HPDE6-E6E7 (cell line): ENCODE measurements at regions not wholly inside any gene's neighbourhood (a gene's known extent, or its start where the extent isn't known, plus 50 kb on each side); places are given as distances from the start of the nearest gene placed in this dataset.
"Not testable (repeated sequence)": the region's sequence is repeated elsewhere in the genome, so short reads cannot be mapped to it uniquely, and the experiment has no call there.

ENCODE experiments used
- DNase-seq: peaks from one replicate; pipeline ENCODE4 v3.0.0; 2011; ENCODE audit warnings: missing footprints; ENCODE audit errors: extremely low spot score

DNA sequence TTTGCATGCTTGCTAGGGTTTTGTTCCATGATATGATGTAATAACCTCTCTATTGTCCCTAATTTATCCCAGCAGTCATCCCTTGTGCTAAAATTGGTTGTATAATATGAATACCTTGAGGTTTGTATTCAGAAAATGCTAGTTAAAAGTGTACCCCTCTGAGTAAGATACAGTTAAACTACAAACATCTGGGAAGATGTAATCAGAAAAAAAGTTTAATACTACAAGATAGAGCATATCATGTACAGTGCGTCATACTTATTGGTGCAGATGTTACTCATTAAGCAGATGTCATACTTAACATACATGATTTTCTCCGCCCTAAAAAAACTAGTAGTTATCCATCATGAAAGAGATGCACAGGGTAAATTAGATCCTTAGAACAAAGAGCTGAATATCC is 336.1 kb upstream of the KCND2 start:
- DNase-seq = no peak

DNA sequence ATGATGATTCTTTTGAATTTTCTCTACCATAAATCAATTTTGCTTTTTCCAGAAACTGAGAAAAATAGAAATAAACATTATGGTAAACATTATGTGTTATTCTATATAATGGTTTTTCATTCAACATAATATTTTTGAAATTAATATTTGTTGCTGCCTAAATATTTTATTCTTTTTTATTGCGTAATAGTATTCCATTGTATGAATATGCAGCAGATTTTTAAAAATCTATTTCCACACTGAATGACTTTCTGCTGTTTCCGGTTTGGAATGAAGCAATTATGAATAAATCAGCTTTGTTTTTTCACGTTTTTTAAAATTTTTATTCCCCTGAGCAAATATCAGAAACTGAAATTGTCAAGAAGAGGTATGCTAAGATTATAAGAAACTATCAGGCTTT is 335.2 kb upstream of the KCND2 start:
- no peak for DNase-seq

DNA sequence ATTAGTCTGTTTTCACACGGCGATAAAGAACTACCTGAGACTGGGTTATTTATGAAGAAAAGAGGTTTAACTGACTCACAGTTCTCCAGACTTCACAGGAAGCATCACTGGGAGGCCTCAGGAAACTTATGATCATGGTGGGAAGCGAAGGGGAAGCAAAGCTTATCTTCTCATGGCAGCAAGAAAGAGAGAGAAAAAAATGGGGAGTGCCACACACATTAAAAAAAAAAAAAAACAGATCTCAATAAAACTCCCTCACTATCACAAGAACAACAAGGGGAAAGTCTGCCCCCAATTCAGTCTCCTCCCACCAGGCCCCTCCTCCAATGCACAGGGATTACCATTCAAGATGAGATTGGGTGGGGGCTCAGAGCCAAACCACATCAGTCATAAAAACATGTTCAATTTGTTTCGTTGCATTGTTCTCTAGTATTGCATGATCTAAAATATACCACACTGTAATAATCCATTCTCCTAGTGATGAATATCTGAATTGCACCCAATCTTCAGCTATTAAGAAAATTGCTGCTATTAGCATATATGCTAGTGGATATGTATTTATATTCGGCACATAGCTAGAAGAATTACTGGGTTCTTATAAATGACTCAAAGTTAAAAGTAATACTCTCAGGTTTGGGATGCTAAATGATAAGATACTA is 328.9 kb upstream of the KCND2 start:
- no peak for DNase-seq

DNA sequence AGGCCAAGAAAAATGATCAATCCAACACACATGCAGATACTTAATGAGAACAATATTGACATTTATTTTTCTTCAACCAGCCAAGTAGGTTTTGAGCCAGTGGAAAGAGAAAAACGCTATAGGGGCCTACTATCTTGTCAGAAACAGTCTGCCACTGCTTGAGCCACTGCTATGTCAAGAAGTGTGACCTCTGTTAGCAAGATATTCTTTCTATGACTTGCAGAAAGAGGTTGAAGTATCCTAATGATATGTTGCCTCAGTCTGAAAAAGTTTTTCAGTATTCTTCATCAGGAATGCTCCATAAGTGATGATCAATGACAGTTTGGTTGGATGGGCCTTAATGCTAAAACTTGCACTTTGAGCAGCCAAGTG is 328.4 kb upstream of the KCND2 start:
- no peak for DNase-seq

DNA sequence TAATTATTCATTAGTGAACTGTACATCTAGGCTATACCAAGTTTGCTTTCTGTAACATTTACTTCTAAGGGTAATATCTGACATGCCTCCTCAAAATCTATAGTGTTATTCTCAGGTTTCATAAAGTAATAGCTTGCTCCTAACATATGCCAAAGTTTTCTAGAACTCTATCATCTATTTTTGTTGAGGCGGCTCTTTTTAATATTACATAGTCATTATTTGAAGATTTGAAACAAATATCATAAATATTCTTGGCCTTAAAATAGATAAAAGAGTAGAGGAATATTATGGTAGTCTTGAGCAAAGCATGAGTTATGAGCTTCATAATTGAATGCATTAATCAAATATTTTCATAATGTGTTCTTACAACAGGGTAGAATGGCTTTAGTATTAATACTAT is 327.2 kb upstream of the KCND2 start:
- DNase-seq = no peak

DNA sequence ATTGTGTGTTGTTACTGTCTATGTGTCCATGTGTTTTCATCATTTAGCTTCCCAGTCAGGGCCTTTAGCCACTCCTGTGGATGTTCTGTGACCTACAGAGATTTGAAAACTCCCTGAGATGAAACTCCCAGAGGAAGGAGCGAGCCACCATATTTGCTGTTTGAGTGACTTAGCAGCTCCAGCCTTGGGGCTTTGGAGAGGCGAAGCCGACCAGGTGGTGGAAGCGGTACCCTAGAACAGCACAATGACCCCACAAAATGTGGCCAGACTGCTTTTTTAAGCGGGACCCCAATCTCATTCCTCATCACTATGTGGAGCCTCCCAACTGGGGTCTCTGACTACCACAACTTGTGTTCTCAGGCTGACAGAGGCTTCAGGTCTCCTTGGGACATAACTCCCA is 323.9 kb upstream of the KCND2 start:
- no peak for DNase-seq

DNA sequence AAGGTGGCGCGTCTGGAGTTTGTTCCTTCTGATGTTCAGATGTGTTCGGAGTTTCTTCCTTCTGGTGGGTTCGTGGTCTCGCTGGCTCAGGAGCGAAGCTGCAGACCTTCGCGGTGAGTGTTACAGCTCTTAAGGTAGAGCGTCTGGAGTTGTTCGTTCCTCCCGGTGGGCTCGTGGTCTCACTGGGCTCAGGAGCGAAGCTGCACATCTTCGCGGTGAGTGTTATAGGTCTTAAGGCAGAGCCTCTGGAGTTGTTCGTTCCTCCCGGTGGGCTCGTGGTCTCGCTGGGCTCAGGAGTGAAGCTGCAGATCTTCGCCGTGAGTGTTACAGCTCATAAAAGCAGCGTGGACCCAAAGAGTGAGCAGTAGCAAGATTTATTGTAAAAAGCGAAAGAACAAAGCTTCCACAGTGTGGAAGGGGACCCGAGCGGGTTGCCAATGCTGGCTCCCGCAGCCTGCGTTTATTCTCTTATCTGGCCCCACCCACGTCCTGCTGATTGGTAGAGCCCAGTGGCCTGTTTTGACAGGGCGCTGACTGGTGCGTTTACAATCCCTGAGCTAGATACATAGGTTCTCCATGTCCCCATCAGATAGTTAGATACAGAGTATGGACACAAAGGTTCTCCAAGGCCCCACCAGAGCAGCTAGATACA is 322.5 kb upstream of the KCND2 start:
- not testable (repeated sequence) for DNase-seq

DNA sequence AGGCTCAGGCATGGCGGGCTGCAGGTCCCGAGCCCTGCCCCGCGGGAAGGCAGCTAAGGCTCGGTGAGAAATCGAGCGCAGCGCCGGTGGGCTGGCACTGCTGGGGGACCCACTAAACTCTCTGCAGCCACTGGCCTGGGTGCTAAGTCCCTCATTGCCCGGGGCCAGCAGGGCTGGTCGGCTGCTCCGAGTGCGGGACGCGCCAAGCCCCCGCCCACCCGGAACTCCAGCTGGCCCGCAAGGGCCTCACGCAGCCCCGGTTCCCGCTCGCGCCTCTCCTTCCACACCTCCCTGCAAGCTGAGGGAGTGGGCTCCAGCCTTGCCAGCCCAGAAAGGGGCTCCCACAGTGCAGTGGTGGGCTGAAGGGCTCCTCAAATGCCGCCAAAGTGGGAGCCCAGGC is 321.4 kb upstream of the KCND2 start:
- not testable (repeated sequence) for DNase-seq

DNA sequence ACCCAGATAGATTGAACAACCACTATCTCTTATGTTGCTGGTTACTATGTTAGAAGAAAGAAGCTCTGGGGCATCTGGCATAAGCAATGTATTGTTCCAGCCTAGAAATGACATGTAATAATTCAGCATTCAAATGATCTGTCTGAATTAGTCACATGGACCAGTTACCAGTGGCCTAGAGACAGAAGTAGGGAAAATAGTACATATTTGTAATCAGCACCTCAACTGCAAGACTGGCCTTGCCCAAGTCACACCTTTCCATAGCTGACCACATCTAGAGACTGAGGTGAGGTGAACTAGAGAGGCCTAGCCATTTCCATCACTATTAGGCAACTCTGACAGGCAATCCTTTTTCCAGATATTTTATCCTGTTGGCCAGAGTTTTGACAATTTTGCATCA is 315.6 kb upstream of the KCND2 start:
- no peak for DNase-seq

DNA sequence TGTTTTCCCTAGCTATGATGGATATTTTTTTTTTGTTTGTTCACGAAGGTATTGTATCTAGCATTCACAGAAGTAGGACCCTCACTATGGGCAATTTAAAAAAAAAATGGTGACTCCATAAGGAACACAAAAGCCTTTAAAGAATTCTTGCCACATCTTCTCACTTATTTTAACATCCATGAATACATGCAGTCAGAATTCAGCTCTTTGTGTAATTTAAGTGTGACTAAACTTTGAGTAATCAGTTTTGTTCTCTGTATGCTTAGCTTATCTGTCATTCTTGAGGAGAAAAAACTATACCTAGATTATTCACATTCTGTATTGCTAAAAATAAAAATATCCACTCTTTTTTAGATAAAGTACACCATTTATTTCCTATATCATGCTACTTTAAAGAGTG is 313.2 kb upstream of the KCND2 start:
- DNase-seq = peak; percentile 4

DNA sequence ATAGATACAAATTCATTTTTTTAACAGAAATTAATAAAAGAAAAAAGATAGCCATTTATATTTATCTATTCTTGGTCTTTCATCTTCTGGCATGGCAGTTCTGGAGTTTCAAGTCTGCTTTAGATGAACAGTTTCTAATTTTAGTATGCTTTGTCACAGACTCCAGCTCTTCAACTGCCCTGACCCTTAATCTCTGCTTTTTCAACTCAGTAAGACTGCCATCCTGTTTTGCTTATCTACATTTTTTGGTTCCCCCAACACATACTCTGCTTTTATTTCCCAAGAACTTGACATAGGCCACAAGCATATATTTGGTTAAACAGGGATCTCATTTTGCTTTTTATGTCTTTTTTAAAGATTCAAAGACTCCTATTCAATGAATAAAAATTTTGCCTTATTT is 309.3 kb upstream of the KCND2 start:
- no peak for DNase-seq

DNA sequence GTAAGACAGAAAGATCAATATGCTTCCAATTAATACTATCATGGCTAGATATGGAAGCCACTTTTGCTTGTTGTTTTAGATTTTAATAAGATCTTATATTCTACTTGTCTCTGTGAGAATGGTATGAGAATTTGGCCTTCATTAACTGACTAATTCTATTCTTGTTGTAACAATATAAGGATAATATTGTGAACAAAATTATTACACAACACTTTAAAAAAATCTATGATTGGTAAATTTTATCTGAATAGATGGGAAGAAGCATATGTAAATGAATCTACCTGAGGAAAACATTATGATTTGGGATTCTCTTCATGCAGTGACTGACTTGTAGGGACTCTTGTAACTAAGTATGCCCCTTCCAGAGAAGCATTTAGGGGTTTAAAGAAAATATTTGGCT is 308.9 kb upstream of the KCND2 start:
- no peak for DNase-seq

DNA sequence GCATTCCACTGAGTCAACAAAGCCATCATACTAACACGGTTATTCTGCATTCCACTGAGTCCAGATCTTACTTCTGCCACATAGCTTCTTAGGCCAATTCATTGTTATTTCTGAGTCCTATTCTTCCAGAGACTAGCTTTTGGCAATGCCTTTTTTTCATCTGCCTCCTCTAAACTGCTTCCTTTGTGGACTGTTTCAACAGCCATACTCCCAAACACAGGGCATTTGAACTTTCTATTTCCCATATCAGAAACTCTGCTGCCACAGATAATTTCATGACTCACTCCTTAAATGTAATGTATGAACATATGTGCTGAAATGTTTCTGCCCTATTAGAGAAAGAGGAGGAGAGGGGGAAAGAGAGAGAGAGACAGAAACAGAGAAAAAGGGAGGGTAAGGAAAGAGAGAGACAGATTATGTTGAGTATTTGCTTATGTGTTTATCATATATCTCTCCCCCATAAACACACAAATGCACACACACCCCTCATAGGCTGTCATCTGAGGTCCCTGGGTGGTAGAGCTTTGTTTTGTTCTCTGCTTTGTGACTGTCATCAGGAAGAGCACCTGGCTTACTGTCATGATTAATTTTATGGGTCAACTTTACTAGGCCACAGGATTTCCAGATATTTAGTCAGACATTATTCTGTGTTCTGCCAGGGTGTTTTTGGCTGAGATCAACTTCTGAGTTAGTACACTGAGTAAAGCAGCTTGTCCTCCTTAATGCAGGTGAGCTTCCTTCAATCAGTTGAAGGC is 308.0 kb upstream of the KCND2 start:
- DNase-seq = no peak

DNA sequence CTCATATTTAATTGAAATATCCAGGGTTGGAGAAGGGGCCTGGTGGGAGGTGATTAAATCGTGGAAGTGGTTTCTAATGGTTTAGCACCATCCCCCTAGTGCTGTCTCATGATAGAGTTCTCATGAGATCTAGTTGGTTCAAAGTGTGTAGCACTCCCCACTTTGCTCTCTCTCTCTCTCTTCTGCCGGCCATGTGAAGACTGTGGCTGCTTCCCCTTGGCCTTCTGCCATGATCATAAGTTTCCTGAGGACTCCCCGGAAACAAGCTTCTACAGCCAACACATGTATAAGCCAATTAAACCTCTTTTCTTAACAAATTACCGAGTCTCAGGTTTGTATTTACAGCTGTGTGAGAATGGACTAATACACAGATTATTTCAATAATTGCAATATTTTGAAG is 305.8 kb upstream of the KCND2 start:
- DNase-seq = no peak

DNA sequence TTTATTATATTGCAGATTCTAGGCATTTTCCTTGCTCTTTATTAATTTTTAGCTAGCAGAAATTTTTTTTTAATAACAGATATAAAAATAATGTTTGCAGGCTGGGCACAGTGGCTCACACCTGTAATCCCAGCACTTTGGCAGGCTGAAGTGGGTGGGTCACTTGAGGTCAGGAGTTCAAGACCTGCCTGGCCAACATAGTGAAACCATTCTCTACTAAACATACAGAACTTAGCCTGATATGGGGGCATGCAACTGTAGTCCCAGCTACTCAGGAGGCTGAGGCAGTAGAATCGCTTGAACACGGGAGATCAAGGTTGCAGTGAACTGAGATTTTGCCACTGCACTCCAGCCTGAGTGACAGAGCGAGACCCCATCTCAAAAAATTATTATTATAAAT is 304.6 kb upstream of the KCND2 start:
- DNase-seq = not testable (repeated sequence)

DNA sequence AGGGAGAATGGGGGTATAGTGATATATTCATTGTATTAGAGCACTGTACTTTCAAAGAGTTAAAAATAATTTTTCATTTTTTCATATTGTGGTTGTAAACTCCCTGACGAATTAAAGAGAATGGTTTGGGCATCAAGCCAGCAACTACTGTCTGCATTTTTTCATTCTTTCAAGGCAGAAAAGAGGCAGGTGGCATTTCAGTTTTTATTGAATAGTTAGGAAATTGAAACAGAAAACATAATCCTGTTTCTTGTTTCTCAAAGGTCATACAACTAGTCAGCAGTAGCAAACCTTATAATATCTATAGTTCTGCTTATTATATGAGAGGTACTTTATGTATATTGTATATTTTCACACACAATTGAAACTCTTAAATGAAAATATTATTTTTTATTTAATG is 303.9 kb upstream of the KCND2 start:
- no peak for DNase-seq

DNA sequence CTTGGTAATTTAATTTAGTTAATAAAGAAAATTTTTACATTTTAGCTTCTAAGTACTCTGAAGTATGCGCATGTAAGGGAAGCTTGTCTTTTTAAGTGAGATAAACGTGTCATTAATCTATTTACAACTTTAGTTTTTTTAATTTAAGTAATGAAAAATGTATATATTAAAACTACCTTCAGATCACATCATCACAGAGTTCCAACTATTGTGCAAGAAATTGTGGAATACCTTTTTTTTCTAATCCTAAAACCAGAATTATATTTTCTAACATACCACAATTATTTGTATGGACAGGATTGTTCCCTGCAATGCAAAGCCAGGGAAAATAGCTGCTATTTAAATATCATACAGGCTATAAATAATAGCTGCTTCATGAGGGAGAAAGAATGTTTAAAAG is 303.2 kb upstream of the KCND2 start:
- no peak for DNase-seq

DNA sequence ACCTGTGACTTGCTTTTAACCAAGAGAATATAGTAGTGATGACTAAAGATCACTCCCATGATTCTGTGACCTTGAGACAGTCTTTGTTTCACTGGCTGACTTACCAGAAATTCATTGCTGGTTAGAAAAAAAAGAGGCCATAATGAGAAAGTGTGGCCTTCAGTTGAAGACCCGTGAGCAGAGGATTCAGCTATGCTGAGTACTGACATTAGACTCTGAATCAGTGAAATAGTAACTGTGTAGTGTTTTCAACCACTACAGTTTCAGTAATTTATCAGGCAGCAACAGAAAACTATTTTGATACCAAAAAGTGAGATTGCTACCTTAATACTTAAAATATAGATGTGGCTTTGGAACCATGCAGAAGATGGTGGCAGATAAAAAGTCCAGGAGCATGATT is 298.0 kb upstream of the KCND2 start:
- DNase-seq = no peak

DNA sequence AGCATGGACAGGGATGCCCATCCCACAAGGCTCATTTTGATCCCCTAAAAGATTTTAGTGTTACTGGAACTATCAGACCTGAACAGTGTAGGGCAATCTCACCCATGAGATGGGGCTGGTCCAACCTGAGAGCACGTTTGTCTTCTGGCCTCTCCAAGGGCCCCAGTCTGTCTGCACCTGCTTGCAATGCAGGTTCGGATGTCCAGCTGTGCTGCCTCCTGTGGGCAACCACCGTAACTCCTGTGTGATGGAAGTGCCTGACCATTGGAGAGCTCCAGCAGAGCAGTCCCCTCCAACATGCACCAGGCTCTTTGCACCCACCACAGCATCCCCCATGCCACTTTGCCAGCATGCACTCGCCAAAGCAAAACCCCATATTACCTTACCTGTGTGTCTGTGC is 290.1 kb upstream of the KCND2 start:
- no peak for DNase-seq

DNA sequence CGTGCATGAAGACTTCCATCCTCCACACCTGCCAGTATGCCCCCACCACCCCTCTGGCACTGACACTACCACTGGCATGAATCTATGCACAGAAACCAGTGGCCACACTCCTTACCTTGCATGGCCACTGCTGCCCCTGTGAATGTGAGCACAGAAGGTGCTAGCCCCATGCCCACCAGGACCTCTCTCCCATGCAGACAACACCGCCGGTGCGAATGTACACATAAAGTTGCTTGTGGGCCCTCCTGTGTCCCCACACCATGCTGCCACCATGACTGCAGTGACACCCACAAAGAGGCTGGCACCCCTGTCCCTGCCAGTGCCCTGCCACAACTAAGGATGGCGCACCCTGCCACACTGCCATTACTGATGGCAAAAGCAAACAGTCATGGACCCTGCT is 289.5 kb upstream of the KCND2 start:
- DNase-seq = no peak

DNA sequence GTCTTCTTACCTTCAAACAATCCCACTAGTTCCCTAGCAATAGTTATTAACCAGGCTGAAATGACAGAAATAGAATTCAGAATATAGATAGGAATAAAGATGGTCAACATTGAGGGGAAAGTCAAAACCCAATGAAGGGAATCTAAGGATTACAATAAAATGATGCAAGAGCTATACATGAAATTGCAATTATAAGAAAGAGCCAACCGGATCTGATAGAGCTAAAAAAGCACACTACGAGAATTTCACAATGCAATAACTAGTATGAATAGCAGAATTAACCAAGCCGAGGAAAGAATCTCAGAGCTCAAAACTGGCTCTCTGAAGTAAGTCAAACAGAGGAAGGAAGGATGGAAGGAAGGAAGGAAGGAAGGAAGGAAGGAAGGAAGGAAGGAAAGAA is 288.7 kb upstream of the KCND2 start:
- no peak for DNase-seq

DNA sequence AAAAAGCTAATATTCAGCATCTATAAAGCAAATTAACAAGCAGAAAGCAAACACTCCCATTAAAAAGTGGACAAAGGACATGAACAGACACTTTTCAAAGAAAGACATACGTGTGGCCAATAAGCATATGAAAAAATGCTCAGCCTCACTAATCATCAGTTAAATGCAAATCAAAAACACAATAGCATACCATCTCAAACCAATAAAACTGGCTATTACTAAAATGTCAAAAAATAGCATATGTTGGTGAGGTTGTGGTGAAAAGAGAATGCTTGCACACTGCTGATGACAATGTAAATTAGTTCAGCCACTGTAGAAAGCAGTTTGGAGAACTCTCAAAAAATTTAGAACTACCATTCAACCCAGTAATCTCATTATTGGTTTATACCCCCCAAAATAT is 284.6 kb upstream of the KCND2 start:
- DNase-seq = no peak

DNA sequence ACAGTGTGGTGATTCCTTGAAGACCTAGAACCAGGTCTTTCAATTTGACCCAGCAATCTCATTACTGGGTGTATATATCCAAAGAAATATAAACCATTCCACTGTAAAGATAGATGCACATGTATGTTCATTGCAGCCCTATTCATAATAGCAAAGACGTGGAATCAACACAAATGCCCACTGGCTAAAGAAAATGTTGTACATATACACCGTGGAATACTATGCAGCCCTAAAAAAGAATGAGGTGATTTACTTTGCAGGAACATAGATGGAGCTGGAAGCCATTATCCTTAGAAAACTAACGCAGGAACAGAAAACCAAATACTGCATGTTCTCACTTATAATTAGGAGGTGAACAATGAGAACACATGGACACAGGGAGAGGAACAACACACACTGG is 278.0 kb upstream of the KCND2 start:
- no peak for DNase-seq
